Neural progenitor cell (in vitro differentiated cells): ENCODE measurements at regions not wholly inside any gene's neighbourhood (a gene's known extent, or its start where the extent isn't known, plus 50 kb on each side); places are given as distances from the start of the nearest gene placed in this dataset.

Experiments
- EZH2 ChIP-seq: fragments of 200-600 bp; sonication (generic); IDR thresholded peaks from 2 replicates; pipeline ENCODE4 v1.6.1; 2017; ENCODE audit warnings: antibody characterized with exemption, mild to moderate bottlenecking, moderate library complexity
- TF ChIP-seq, protein P1 (sequence below): fragments of 200-600 bp; sonication (generic); IDR thresholded peaks from 2 replicates; pipeline ENCODE4 v1.5.1; 2017; ENCODE audit warnings: antibody characterized with exemption, mild to moderate bottlenecking

DNA sequence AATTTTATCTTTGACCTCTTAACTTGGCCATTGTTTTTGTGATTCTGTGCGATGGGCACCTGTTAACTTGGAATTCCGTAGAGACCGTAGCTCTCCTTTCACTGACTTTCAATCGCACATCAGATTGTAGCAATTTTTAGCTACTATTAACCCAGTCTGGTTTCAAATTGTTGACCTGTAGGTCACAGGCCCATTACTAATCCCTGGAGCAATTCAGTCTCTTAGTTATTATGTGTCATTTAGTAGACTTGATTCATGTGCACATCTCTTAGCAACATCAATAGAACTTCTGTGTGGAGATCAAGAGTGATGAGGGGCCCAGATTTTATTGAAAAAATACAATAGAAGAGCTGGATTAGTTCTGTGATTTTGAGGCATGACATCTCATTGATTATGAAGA lies 549.6 kb upstream of the SLC10A2 start:
- TF ChIP-seq, protein P1, sequence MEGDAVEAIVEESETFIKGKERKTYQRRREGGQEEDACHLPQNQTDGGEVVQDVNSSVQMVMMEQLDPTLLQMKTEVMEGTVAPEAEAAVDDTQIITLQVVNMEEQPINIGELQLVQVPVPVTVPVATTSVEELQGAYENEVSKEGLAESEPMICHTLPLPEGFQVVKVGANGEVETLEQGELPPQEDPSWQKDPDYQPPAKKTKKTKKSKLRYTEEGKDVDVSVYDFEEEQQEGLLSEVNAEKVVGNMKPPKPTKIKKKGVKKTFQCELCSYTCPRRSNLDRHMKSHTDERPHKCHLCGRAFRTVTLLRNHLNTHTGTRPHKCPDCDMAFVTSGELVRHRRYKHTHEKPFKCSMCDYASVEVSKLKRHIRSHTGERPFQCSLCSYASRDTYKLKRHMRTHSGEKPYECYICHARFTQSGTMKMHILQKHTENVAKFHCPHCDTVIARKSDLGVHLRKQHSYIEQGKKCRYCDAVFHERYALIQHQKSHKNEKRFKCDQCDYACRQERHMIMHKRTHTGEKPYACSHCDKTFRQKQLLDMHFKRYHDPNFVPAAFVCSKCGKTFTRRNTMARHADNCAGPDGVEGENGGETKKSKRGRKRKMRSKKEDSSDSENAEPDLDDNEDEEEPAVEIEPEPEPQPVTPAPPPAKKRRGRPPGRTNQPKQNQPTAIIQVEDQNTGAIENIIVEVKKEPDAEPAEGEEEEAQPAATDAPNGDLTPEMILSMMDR: no peak
- no peak for TF ChIP-seq EZH2
